ENCODE measurements at regions not wholly inside any gene's neighbourhood (a gene's known extent, or its start where the extent isn't known, plus 50 kb on each side); places are given as distances from the start of the nearest gene placed in this dataset.

DNA sequence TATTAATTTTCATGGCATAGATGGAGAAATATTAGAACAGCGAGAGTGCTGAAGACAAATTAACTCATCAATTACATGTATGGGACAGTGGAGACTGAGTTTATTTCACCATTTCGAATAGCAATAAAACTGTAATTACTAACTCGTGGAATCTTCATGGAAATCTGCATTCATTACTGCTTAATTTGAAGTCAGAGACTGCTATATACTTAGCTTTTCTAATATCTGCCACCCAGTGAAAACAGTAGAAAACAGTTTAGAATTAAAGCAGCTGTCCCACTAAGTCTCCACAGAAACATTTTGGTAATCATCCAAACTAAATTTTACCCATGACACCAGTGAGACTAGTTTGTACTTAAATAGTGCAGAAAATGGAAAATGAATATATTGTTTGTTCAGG is 56.8 kb downstream of the IZUMO3 start:
- no peak for DNase-seq (ENCODE audit: low spot score)

DNA sequence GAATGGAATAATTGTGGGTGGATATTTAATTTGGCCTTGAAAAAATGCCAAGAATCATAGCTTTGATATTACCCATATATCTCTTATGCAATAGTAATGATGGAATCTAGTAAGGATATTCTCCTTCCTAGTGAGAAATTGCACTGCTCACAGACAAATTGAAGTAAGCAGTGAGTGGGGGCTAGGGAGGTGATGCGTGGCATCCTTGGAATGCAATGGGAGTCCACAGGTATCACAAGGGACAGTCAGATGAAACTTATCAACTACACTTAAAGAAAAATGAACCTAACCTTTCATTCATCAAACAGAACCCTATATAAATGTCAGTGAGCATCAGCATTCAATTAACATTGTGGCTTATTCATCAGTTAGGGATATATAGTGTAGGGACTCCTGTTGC is 57.8 kb downstream of the IZUMO3 start:
- DNase-seq (ENCODE audit: low spot score), result no peak

DNA sequence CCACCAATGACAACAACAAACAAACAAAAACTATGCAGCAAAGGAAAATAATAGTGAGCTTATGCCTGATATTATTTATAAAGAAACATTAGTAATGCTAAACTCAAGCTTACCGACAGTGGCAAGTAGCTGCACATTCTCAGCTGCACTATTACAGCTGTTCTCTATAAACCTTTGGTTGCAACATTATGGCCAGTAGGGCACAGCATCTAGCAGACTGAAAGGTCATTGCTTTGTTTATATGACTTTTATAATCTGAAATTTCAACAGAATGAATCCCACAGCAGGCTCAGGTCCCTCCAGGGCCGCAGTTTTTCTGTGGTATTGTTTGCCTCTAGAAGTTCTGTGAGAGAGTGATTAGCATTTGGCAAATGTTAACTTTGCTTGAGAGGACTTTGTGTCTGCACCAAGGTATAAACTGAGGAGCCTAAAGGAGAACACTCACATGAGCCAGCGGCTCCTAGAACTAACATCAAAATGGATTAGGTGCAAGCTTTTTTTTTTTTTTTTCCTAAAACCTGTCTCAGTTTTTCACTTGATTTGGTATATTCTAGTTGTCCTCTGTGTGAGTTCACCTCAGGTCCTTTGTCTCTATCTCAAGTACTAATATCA is 58.3 kb downstream of the IZUMO3 start:
- DNase-seq (ENCODE audit: low spot score), result no peak

DNA sequence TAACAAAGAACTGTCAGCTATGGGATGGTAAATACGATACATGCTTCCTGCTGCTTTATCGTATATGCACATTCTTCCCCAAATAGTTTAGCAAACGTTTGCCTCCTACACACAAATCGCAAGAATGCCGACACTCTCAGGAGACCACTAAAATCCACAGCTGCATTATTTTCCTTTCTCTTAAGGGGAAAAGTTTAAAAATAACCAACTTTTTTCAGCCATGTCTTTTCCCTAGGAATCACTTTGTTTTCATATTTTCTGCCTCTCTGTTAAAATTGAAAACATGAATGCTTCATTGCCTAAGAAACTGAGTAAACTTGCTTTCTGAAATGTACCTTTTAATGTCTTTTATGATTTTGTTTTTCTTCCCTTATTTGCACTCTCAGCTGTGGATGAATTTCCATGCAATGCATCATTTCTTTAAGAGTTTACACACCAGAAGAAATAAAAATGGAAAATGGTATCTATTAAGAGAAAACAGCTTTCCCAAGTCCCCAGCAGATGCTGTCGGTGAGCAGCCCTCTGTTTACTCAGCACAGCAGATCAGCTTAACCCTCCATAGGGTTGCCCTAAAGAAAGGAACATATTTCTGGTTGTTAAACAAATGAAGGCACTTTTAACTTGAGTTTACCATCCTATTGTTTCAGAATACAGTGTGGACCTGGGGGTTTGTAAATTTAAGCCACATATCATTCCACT is 66.2 kb downstream of the IZUMO3 start:
- no peak for DNase-seq (ENCODE audit: low spot score)

DNA sequence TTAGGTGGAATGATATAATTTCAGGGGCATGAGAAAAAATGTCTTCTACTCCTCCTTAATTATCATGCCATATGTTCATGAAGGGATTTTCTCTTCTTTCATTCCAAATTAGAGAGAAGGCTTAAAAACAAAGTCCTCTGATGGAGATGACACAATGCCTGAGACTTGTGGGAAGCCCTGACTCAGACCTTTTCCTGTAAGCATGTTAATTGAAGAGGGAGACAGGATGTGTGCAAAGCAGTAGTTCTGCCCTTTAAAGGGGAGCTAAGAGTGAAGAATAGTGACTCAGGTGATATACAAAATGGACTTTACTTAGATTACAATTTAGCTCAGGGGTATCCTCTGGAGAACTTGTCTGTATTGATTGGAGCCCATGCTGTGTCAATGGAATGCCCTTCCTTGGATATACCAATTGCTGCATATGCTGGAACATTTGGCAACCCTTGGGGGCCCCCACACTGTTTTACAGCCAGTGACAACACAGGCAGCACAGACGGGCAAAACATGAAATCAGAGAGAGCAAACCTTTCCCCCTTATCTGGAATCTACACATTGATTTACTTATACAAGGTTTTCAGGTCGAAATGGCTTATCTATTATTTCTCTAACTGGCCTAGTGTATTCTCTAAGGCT is 81.3 kb downstream of the IZUMO3 start:
- DNase-seq (ENCODE audit: low spot score), result no peak

DNA sequence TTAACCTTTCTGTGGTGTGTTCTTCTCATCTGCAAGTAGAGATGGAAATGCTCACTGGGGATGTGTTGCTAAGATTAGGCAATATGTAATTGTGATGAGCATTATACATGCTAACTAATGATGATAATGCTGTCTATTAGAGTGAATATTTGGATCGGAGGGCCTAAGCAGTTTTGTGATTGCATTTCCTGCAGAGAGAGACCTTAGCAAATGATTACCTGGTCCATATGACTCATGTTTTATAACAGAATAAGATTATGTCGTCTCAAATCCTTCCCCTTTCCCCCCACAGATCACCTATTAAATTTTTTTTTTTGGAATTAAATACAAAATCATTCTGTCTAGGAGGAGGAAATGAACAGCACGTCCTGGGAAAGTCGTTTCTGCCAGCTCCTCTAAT is 82.7 kb downstream of the IZUMO3 start:
- DNase-seq (ENCODE audit: low spot score), result no peak

DNA sequence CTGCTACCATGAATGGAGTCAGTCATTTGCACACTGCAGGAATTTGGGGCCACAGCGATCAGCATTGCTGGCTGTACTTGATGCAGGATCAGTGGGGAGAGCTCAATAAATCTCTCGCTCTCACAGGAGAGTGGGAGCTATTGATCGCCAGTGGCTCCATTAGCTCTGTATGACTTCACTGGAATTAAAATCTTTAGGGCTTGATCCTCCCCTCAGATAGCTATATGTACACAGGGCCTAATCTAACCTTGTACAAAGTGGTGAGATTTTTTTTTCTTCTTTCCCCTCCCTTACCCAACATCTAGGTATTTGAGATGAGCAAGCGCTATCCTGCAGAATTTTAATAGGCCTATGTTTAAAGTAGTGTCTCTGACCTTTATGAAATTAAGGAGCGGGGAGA is 84.9 kb downstream of the IZUMO3 start:
- DNase-seq (ENCODE audit: low spot score), result no peak

DNA sequence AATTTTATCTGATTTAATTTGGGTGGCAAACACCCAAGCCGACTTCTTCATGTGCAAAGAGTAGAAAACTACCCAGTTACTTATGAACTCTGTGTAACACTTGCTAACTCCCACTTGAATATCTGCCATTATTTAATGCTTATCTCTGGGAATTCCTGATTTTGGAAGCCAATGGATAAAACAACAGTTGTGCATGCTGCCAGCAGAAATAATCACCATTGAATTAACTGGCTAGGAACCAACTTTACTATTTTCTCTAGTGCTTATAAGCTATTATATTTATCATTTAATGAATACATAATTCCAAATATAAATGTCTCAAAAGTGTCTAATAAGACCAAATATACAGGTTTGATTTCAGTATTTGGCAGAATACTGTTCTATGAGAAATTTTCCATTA is 85.7 kb downstream of the IZUMO3 start:
- DNase-seq (ENCODE audit: low spot score), result no peak

DNA sequence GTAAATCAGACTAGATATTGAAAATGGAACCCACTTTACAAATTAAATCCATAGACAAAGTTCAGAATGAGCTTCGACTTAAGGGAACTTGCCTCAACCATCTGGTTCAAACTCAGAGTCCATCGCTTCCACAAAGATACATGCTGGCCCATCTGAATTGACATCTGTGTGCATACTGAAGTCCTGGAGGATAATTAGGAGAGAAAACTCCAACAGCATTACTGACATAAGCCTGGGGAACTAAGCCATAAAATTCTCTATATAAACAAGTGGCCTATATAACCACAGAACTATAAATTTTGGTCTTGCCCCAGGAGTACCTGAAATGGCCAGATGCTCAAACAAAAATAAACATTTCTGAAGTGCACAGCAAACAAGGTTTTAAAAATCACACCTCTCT is 94.4 kb downstream of the IZUMO3 start:
- no peak for DNase-seq (ENCODE audit: low spot score)

DNA sequence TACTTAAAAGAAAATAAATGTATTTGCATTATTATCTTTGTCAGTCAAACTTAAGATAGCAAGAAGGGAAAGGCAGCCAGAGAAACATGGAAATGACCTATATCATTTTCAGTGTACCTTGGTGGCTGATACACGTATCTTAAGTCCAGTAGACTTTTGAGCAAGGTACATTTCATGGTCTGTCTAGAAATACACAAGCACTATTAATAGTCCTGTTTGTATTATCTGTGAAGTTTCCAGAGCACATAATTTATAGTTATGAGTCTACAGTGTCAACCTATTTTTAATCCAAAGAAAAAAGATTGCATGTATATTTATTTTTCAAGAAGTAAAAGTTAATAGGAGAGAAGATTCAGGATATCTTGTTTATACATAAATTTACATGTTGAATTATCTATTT is 95.7 kb downstream of the IZUMO3 start:
- DNase-seq (ENCODE audit: low spot score), result no peak

DNA sequence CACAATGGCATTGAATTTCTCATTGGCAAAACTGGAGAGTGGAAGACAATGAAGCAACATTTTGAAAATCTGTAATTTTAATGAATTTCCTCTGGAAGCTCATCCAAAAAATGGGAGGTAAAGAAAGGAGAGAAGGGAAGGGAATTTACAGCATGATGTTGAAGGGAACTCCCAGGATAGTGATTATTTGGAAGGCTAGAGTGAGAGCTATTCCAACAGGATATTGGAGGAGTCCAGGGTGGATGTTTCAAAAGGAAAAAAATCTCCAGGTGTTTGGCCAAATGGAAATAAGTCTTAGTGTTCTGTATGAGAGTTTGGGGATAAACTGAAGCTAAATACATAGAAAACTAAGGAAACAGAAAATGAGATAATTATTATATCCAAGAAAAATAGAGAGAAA is 106.2 kb downstream of the IZUMO3 start:
- DNase-seq (ENCODE audit: low spot score), result no peak

DNA sequence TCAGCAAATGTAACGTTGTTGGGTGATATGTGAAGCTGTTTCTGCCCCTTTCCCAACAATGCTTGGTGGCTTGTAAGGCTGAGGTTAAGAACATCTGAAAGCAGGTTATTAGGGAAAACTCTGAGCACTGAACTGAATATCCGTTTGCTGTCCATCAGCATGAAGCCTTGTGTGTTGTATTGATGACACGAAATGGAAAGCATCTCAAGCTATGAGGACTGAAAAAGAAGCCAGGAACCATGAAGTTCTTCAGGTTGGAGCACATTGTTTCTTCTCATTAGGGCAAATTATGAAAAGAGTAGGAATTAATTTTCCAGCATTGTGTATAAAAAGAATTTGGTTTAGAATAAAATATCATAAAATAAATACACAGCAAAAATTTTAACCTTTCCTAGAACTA is 106.8 kb downstream of the IZUMO3 start:
- DNase-seq (ENCODE audit: low spot score), result no peak

DNA sequence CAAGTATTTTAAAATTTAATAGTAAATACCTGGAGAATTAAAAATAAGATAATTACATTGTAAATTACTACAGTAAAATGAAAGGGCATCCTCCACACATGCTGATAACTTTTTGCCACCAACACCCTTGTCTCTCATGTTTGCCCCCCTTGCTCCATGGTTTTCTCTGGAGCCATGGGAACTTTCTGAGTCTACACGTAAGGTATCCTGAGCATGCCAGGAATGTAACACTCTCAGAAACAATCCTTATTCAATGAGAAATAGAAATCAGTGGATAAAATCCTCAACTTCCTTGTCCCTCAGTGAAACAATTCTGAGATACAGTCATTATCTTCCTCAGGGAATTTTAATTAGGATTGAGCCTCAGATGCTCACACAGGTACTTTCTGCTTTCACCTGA is 108.9 kb downstream of the IZUMO3 start:
- DNase-seq (ENCODE audit: low spot score), result no peak

DNA sequence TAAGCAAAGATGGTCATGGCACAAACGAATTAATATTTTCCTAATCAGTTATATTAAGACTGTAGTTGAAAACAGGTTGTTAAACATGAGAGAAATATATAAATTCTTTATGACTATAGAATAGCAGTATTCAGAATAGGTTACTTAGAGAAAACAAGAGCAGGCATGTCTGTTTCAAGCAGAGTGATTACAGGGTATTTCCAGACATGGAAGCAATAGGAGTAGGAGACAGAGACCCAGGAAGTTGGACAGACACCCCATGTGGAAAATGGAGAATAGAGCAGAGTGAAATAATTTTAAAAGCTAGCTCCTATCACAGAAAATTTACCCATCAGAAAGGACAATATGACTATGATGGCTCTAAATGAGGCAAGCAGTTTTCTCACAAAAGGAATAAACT is 111.5 kb downstream of the IZUMO3 start:
- DNase-seq (ENCODE audit: low spot score), result no peak

DNA sequence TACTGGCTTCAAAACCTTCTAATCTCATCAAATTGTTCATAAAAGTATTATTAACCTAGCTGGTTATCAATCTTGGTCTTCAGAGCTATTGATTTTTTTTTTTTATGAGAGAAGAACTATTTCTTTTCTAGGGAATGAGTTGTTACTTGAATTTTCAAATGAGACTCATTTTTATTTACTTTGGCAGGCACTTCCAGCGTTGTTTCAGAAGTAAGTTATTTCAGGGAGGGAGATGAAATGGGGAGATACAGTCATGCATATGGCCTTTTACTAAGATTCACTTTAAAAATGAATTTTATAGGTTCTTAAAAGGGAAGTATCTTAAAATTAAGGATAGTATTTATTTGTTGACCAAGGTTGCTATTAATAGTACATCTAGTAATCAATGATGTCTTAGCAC is 129.6 kb downstream of the IZUMO3 start:
- DNase-seq (ENCODE audit: low spot score), result no peak

DNA sequence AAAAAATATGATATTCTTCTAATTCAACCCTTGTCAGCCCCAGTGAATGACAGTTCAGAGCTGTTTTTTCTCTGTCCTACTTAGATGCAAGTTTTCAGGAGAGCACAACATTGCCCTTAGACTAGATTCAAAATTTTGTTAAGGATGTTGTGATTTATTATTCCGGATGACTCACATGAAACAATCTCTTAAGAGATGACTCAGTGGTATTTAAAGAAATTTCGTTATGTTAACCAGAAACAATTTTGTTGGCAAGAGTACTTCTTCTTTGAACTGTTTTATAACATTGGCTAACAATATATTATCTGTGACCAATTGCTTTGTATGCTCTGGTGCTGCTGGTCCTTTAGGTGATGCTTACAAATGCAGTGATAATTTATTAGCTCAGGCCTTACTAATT is 132.0 kb downstream of the IZUMO3 start:
- DNase-seq (ENCODE audit: low spot score), result no peak

DNA sequence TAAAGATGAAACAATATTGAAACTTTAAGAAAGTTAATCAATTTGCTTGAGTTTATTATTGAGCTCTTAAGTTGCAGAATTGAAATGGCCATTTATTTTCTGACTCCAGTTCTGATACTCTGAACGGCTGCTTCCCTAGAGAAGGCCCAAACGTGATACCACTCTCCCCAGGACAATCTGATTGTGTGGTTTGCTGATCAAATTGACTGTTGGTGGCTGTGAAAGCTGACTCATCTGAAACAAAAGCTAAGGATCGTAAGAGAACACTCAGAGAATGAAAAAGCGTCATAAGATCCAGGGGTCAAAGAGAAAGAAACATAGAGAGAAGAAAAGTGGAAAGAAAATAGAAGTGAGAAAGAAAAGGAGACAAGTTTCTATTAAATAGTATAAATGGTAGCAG is 147.2 kb downstream of the IZUMO3 start:
- DNase-seq (ENCODE audit: low spot score), result no peak

DNA sequence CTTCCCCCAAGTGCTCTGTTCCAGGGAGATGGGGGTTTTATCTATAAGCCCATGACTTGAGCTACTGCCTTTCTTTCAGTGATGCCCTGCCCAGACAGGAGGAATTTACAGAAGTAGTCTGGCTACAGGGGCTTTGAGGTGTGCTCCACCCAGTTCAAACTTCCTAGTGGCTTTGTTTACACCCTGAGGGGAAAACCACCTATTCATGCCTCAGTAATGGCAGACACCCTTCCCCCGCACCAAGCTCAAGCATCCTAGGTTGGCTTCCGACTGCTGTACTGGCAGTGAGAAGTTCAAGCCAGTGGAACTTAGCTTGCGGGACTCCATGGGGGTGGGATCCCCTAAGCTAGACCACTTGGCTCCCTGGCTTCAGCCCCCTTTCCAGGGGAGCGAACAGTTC is 154.6 kb downstream of the IZUMO3 start:
- no peak for DNase-seq (ENCODE audit: low spot score)

DNA sequence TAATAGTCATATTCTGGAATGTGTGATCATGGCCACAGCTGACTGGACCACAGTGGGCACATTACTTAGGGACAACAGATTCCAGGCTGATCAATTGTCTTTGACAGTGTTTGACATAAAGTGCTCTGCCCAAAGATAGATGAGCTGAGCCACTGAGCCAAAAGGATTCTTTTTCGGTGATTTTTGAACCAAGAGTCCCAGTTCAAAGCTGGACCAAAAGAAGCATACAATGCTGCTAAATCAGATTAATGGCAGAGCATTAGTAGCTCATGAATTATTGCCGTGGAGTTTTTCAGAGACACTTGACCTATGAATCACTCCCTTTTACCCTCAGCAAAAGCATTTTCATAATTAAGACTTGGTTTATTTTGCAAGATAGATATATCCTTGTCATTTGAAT is 160.6 kb downstream of the IZUMO3 start:
- DNase-seq (ENCODE audit: low spot score), result no peak

DNA sequence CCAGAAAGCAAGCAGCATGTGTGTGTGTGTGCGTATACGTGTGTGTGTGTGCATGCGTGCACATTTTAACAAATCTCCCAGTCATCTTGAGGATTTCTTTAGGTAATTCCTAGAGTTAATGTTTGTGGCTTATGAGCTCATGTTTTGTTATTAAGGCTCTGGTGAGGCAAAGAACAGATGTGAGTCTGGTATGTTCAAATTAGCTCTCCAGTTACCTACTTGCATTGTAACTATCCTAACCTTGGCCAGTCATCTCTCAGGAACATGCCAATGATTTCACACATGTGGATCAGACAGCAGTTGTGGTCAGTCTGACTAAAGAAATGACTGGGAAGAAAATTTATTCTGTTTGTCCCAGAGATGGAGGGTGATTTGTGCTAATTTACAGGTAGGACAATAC is 163.1 kb downstream of the IZUMO3 start:
- DNase-seq (ENCODE audit: low spot score), result no peak

DNA sequence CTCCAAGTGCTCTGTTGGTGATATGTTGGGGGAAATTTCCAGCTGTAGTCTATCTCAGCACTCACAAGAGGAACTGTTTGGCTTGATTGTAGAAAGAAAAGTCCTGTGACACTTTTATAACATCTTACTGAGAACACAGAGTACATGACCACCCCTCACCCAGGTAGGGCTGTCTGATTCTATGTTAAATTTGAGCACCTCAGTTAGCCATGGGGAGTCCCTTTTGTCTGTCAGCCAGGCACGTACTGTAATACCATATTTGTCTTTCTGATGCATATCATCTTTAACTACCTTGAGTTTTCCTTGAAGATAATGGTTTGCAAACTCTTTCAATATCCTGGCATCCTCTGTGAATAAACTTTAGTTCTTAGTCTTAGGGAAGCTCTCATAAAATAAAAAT is 164.5 kb downstream of the IZUMO3 start:
- no peak for DNase-seq (ENCODE audit: low spot score)

DNA sequence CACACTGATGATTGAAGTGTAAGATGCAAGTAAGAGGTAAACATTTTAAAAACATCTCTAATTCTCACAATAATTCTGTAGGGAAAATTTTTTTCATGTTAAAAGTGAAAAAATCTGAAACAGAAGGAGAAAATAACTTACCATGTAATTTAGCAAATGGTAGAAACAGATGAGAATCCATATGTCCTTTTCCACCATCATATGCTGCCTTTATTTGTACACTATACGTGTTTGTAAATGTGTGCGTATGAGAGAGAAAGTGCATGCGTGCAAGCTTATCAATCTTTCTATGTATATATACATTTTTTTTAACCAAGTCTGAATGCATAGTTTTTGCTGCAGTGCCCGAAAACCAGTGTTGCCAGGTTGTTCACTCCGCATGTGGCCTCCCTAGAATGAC is 186.7 kb downstream of the IZUMO3 start:
- DNase-seq (ENCODE audit: low spot score), result no peak

DNA sequence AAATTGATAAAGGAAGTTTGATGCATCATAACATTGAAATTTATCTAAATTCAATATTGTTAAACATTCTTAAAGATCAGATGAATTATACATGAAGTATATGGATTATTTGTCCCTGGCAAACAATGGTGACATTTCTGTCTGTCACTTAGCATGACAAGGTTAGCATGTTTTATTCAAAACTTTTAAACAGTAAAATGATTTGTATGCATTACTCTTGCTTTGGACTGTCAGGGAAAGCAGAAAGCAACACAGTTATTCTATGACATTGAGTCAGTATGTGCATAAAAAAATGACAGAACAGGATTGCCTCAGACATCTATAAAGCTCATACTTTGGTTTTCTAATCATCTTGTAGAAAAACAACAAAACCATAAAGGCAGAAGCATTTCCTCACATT is 193.7 kb downstream of the IZUMO3 start:
- no peak for DNase-seq (ENCODE audit: low spot score)

DNA sequence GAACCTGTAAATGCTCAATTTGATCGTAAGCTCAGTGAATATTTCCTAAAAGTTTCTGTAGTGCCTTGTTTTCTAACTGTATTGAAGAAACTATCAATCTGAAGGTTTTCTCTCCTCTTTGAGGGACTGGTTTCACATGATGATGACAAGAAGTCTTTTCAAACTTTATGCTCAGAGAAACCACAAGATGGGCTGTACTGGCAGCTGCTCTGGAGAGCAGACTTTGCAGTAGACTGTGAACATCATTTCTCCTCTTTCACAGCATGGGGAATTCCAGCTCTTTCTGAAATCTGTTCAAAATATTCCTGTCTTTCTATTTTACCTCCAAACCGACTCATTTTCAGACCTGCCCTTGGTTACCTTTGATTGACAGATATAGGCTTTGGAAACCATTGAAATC is 194.4 kb downstream of the IZUMO3 start:
- no peak for DNase-seq (ENCODE audit: low spot score)

Measured in ecto neural progenitor cell (in vitro differentiated cells).